Activated CD4-positive, alpha-beta T cell treated with anti-CD3 and anti-CD28 coated beads, Interleukin-10, Interleukin-2, amounts not matched to agents 100 ng/mL and 50 ng/mL, durations not matched to agents 16 hours and 8 hours (primary cell): ENCODE measurements at regions not wholly inside any gene's neighbourhood (a gene's known extent, or its start where the extent isn't known, plus 50 kb on each side); places are given as distances from the start of the nearest gene placed in this dataset.
A peak's percentile ranks its signal among the peaks of the same experiment; 100 is the strongest.
"Not testable (repeated sequence)": the region's sequence is repeated elsewhere in the genome, so short reads cannot be mapped to it uniquely, and the experiment has no call there.

Experiments used
- DNase-seq: peaks from one replicate; pipeline ENCODE4 v3.0.0-alpha.2; 2020

DNA sequence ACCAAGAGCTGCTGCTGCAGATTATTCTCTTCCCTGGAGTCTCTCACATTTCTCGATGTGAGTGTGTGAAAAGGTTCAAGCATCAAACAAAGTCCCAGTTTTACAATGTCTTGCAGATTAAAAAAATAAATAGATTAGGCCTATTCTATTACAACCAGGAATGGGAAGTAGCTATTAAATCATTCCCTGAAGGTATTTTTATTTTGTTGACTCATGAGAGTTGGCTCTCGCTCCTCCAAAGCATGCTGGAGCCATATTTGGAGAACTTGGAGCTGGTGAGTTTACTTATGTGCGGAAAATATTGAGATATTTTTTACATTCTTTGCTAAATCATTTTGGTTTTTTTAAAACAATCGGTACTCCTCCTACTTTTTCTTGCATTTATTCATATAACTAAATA lies 572.3 kb downstream of the ETNK1 start:
- no peak for DNase-seq

DNA sequence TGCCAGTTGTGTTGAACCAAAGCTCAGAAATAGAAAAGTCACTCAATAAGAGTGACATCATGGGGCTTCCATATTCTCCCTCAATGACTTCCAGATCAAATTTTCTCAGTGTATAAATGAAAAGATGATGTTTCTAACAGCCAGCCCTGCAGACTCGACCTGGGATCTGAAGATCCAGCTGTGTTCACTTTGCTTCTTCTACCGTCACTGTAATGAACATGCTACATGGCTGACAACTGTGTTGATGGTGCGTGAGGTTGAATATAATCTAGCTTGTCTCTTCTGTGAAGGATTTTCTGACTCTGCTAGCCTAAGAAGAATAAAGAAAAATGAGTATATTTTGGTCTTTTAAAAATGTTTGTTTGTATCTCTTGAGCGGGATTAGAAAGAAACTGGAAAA lies 577.8 kb downstream of the ETNK1 start:
- no peak for DNase-seq

DNA sequence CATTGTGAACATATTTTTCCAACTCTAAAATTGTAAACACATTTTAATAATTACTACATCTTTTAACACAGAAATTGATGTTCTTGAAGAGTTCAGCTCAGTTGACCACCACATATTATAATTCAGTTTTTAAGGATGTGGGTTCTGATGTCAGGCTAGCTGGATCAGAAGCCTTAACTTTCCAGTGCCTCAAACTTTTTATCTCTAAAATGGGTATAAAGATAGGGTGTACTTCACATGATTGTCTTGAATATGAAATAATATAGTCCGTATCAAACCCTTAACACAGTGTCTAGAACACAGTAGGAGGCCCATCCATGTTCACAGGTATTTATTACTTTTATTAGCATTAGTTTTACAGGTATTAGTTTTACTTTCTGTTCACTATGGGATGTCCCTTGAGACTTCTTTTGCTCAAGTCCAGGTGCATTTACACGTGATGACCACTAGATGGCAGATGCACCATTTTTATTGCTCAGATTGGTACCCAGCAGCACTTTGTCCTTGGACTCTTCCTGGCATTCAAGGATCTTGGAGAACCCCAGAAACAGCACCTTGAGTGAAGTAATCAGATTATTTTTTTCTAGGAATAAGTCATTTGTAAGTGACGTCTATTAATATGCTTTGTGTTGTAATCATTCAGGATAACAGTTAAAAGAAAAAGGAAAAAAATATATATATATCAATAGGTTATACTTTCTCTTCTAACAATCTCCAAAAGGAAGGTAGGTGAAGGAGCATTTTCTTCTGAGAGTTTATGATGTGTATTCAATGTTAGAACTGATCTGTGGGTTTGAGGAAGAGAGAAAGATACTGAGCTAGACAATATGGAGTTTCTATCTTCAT lies 580.2 kb downstream of the ETNK1 start:
- peak; percentile 37 for DNase-seq

DNA sequence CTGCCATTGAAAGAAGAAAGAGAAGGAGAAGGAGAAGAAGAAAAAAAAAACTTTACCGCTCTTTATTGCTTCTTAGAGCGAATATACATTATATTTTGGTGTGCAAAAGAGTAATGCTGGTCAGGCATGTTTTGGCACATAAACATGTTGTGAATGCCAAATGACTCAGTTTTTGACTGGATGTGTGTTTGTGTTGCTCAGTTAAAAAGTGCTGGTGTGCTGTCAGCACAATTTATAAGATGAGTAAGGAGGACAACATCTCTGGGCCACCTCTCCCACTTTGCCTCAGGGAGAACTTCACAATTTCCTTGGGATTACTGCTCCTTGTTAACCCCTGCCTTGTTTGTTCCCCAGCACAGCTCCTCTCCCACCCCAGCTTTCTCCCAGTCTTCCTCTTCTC lies 584.8 kb downstream of the ETNK1 start:
- DNase-seq: no peak

DNA sequence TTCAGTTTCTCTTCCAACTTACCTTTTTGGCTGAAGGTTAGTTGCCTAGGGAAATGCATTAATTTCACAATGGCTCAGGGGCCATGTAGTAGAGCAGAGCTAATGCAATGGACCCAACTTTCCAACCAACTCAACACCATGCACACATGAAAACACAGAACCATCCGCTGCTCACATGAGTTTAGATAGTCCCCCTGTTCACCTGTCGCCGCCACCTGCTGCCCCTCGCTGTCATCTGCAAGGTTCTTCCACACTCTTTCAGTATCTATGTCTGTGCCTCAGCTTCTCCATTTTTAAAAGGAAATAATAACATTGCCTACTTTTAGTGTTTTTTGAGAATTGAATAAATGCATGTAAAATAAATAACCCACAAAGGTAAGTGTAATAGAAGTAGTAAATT lies 585.6 kb downstream of the ETNK1 start:
- DNase-seq: no peak

DNA sequence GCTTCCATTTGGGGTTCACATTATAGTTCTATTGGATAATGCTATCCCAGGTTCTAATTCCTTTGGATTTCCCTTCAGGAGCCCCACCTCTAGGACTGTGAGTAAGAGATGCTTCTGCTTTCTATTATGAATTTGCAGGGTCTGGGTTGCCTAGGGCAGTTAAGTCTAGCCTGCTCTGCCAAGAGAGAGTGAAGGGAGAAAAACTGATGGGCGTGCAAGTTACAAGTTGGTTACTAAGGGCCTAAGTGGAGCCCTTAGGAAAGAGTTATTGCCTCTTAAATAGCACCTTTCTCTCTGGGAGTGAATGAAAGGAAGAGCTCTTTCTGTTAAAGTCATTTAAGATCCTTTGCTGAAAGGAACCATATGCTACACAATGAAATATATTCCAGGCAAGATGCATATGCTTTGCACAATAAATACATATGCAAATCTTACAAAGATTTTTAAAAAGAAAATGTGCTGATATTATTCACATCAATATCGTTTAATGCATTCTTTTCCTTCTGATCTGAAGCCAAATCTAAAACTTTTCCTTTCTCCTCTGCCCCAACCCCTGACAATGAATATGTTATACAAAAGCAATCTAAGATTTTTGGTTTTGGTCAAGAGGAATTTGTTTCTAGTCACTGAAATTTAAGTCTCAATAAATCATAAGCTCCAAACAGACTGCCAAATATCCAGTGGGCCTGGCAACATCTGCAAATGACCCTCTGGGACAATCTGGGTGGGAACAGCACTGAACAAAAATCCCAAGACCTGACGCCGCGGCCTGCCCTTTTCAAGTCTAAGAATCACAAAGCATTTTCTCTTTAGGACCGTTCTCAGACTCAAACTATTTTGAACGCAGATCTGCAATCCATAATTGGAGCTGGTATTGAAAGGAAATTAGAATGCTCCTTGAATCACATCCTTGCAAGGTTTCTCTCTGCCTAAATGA lies 586.7 kb downstream of the ETNK1 start:
- no peak for DNase-seq

DNA sequence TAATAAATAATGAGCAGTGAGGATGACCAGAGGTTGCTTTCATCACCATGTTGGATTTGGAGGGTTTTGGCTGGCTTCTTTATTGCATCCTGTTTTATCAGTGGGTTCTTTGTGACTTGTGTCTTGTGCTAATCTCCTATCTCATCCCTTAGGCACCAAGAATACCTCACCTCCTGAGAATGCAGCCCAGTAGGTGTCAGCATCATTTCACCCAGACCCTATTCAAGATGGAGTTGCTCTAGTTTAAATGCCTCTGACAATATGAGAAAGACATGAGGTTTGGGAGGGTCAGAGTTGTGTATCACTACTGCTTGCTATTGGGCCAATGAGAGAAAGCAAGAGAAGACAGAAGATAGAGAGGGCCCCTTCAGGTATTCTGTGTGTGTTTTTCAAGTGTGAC lies 592.2 kb downstream of the ETNK1 start:
- no peak for DNase-seq

DNA sequence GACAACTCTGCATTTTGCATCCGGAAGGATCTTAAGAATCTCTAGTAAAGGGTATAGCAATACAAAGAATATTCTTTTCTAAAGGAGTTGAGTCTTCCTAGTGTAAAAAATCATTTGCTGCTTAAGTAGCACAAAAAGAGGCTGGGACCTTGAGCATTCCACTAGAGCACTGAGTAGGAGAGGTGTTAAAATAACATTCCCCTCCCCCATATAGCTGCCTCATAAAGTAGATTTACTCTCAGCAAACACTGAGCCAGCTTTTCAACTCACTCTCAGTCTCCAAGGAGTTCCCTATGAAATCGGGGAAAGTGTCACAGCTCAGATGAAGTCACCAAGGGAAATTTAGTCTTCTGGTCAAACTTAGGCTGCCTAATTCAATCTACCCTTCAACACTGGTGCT lies 592.7 kb downstream of the ETNK1 start:
- DNase-seq: no peak

DNA sequence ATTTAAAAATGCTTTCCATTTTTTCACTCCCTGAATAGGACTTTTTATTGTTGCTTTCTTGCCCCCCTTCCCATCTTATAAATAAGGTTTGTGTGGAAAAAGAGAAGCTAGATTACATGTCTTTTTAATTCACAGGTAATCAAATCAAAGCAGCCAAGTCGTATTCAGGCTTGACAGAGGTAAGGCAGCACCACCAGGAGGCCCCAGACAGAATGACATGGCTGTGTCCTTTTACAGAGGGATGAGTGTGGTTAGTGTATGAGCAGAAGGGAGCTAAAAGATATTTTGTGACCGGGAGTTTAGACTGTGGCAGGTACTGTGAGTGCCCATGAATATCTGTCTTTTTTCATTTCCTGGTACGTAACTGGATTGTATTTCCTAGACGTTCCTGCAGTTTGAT lies 596.1 kb downstream of the ETNK1 start:
- DNase-seq: no peak

DNA sequence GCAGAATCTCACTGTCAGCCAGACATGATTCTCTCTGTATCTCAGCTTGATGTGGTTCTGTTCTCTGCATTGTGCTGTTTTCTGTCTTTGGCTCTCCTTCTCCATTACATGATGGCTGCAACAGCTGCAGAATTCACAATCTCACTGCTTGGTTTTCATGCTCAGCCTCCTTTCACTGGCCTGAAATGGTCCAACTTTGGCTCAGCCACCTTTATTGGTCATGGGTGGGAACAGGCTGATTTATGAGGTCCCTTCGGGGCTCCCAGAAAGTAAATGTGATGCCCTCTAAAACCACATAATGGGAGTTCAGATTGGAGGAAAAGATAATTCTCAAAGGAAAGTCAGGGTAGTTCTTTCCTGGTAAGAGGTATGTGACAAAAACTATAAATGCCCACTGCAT lies 597.0 kb downstream of the ETNK1 start:
- no peak for DNase-seq

DNA sequence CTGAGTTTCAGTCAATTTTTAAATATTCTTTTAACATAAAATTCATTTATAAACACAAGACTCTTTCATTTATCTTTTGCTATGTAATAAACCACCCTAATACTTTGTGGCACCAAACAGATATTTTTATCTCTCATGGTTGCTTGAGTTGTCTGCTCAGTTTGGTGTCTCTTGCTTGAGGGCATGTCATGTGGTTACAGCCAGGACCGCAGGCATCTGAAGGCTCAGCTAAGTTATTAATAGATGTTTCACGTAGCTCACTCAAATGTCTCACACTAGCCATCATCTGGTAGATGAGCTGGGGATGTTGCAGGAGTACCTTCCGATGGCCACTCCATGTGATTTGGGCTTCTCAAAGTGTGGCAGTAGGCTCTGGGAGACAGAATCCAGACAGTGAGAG lies 597.8 kb downstream of the ETNK1 start:
- no peak for DNase-seq

DNA sequence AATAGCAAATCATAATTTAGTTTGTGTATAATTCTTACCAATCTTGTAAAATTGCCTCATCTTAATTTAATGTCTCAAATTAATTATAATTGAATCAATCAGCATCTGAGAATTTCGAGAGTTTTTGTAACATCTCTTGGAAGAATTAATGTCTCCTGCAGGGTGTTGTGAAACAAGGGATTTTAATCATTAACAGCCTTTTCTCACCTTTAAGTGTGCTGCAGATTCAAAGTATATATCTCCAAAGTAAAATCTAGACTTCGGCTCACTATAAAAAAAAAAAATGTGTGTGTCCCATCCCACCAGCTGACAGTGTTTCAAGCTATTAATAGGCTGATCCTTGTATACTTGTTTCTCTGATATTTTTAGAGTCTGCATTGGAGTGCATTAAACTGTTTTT lies 603.1 kb downstream of the ETNK1 start:
- DNase-seq: no peak

DNA sequence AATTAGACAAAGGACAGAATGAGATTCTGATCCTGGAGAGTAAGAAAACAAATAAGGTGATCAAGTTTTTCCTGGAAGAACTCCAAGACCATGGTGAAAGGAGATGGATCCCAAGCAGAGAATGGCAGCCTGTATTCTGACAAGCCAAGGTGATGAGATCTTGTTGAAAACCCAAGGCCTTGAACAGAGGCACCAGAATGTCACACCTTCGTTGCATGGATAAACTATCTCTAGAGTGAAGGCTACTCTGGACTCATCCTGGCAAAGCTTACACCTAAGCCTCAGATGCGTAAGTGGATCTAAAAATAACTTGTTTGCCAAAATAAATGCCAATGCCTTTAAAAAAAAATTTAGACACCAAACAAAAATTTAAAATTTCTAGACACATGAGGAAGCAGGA lies 605.9 kb downstream of the ETNK1 start:
- no peak for DNase-seq

DNA sequence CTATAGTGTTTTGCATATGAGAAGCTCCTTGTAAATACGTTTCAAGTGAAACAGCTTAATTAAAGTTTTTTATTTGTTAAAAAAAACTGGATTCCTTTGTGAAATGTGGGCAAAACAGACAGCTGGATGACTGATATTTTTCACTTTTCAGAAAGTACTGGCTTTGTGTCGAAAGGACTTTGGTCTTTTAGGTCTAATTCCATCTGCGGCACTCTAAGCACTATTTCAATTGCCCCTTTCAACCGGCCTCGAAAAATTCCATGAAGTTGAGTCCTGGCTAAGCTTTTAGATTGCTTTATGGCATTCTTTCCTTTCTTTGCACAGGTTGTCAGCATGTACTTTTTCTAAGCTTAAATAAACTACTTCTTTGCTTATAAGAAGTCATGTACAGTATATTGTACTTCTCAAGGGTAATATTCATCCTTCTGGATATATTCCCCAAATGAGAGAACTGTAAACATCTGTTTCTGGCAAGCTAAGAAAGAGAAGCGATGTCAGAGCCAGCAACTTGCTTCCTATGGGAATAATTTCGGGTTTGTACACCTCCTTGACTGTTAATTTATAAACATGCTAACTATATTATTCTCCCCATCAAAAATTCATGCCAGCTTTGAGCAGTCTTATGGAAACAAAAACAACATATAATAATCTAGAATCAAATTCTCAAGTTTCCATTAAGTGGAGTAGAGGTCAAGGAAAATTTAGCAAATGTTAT lies 611.3 kb downstream of the ETNK1 start:
- DNase-seq: no peak

DNA sequence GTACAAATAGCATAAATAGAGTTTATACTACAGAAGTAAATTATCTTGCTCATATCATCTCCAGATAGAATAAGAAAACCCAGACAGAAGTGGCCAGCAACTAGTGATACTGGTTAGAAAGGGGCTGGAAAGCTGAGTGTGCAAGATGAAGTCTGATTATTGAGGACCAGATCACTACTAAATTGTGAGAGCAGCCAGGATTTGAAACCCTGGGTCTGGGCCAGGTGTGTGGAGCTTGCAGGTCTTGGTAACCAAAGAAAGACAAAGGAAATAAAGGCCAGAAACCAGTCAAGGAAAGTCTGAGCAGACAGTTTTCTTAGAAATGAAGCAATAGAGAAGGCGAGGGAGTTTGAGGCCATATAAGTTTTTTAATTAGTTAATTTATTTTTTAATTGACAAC lies 611.8 kb downstream of the ETNK1 start:
- no peak for DNase-seq

DNA sequence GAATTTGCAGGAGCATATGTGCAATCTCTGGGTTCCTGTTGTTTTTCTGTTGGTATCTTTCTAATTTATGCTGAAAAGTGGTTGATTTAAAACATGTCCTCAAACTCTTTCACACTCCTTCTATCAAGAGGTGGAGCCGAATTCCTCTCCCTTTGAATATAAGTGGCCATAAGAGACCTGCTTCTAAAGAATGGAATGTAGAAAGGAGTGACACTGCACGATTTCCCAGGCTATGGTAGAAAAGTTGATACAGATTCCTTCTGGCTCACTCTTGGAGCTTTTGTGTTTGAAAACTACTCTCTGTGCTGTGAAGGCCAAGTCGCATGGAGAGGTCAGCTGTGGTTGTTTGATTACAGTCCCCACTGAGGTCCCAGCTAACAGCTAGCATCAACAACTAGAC lies 613.2 kb downstream of the ETNK1 start:
- no peak for DNase-seq

DNA sequence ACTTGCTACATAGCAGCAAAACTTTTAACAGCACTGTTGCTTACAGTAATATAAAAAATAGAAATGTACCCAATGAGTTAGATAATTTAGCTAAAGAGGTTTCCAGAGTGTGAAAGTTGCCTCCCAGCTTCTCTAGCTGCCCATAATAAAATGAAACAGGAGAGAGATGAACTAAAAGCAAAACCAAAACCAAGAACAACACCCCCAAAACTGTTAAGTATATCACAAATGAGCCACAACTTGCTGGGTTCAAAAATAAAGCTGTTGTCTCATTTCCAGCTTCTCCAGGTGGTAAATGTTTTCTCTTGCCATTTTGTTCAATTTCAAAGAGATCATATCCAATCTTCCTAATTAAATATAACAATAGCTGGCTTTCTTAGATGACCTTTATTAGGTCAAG lies 614.0 kb downstream of the ETNK1 start:
- no peak for DNase-seq

DNA sequence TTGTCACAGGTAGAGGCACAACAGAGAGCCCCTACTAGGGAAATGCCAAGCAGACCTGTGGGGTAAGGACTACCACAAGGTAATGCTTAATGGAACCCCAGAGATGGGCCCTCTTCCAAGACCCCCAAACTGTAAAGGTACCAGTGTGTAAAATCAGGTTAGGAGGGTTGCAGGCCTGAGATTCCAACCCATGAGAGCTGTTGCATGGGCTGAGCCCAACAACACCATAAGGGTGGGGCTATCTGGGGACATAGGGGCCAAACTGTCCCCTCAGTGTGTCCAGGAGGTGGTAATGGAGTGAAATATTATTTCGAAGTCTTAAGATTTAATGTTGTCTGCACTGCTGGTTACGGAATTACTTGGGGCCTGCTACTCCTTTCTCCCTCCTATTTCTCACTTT lies 620.2 kb downstream of the ETNK1 start:
- DNase-seq: no peak

DNA sequence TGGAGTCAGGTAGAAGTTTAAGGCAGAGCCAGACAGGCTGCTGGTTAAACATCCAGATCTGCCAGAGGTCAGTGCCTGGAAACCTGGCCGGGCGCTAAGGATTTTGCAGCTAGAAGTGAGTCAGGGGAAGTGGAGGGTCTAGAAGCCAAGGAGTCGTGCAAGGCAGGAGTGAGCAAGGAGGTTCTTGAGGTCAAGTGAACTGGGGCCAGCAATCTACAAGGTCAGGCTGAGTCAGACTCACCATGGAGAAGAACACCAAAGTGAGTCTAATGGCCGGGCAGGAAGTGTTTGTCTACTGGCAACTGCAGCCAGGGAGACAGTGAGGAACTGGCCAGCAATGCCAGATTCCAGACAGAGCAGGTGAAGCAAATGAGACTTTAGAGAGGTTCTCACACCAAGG lies 628.2 kb downstream of the ETNK1 start:
- no peak for DNase-seq

DNA sequence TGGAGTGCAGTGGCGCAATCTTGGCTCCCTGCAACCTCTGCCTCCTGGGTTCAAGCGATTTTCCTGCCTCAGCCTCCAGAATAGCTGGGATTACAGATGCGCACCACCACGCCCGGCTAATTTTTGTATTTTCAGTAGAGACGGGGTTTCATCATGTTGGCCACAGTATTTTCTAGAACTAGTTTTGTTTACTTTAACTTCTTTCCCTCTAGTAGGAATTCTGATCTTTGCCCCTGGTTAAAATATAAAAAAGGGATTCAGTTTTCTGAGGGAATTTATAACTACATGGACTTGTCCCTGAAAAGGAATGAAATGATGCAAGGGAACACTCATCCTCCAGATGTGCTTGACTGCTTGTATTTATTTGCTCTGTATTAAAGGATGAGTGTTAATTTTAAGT lies 628.9 kb downstream of the ETNK1 start:
- DNase-seq: not testable (repeated sequence)

DNA sequence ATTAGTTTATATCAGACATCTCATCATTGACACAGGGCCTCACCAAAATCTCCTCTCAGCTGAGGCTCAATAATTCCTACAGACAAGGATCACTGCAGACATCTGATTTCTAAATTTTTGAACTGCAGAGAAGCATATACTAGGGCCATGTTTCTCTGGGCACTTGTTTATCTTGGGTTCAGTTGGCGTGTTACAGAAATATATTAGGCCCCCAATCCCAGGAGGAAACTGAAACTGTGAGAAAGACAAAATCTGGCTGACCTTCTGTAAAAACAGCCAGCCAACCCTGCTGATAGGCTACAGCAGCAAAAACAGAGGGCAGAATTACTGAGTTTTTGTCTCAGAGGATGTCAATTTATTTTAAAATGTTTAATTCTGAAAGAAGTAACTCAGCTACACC lies 634.6 kb downstream of the ETNK1 start:
- DNase-seq: no peak

DNA sequence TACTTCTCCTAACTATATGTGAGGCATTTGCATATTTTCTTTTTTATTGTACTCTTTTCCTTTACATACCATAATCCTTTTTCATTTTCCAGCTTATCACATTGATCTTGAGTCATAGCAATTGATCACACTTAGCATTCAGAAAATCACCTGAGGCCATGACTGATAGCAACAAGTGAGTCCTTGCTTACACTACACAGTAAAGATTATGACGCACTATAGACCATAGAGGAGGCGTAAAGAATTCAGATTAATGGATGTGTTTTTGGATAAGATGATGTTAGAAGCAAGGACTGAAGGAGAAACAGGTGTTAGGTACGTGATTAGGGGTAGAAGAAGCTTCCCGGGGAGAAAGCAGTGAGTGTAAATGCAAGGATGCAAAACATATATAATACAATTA lies 637.7 kb downstream of the ETNK1 start:
- no peak for DNase-seq

DNA sequence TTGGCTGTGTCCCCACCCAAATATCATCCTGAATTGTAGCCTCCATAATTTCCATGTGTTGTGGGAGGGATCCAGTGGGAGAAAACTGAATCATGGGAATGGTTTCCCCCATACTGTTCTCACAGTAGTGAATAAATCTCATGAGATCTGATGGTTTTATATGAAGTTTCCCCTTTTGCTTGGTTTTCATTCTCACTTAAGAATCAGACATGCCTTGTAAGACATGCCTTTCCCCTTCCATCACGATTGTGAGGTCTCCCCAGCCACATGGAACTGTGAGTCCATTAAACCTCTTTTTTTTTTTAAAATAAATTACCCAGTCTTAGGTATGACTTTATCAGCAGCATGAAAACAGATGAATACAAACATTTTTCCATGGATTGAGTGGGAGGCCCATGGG lies 652.9 kb downstream of the ETNK1 start:
- DNase-seq: no peak

DNA sequence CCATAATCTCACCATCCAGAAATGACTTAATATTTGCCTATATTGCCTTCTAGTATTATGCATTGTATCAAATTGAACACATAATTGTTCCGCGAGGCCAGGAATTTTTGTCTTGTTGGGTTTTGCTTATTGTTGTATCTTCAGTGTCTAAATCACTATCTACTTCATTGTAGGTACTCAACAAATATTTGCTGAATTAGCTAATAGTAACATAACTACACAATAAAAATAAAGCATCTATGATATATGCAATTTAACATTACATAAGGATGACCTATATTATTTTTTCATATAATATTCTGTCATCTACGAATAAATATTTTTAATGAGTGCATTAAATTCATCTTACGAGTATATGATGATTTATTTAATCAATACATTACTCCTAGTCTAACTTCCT lies 656.3 kb downstream of the ETNK1 start:
- DNase-seq: no peak
